HUDEP-2 (cell line): ENCODE measurements at regions not wholly inside any gene's neighbourhood (a gene's known extent, or its start where the extent isn't known, plus 50 kb on each side); places are given as distances from the start of the nearest gene placed in this dataset.

Experiments
- DNase-seq, 76 experiments: peaks; one replicate each; lab custom pipeline; 2025; ENCODE audit not compliant: unreplicated experiment in 76 of 76; lab: John Stamatoyannopoulos, UW

GRCh38 chr17:49918591-49918990 lies 50.4 kb upstream of the DLX4 start:
- no peak for DNase-seq
